Stimulated activated CD4-positive, alpha-beta T cell treated with anti-CD3 and anti-CD28 coated beads, Interleukin-1b, Interleukin-23, amount 100 ng/mL, for 24 hours (primary cell): ENCODE measurements at regions not wholly inside any gene's neighbourhood (a gene's known extent, or its start where the extent isn't known, plus 50 kb on each side); places are given as distances from the start of the nearest gene placed in this dataset.
"Not testable (repeated sequence)": the region's sequence is repeated elsewhere in the genome, so short reads cannot be mapped to it uniquely, and the experiment has no call there.

ENCODE experiments used
- DNase-seq, 4 experiments: peaks; one replicate each; pipeline ENCODE4 v3.0.0-alpha.2; 2020; ENCODE audit warnings: low read depth in 4 of 4, low spot score in 1 of 4

DNA sequence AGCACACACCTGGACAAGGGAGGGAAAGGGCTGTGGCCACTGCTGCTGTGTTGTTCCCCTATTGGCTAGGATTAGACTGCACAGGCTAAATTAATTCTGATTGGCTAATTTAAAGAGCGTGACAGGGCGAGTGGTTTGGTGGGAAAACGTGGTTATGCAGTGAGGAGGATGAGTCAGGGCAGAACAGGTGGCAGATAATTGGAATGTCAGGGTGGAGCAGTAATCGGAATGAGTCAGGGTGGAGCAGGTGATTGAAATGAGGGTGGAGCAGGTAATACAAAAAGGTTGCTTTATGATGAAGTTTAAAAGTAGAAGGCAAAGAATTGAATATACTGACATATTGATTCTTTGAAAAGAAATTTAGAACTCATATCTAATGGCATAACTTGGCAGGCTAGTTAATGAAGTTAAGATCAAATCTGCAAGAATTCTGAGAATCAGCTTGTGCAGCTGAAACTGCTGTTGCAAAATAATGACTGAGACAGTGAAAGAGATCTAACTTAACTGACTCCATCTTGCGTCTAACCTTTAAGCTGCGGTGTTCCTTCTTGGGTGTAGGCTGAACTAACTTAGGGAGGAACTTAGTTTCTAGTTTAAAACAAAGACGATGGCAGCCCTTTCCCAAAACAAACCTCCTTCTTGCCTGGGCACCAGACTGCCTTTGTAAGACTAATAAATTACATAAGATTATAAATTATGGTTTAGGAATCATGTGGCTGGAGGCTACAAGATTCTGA lies 174.3 kb downstream of the UTP18 start:
- no peak for DNase-seq

- no peak for DNase-seq
Measured at GRCh38 chr17:51435171-51435552, 174.8 kb downstream of the UTP18 start.

- no peak for DNase-seq
Measured at GRCh38 chr17:51435641-51436091, 175.3 kb downstream of the UTP18 start.

- DNase-seq: no peak
Measured at GRCh38 chr17:51439395-51440229, 179.3 kb downstream of the UTP18 start.

DNA sequence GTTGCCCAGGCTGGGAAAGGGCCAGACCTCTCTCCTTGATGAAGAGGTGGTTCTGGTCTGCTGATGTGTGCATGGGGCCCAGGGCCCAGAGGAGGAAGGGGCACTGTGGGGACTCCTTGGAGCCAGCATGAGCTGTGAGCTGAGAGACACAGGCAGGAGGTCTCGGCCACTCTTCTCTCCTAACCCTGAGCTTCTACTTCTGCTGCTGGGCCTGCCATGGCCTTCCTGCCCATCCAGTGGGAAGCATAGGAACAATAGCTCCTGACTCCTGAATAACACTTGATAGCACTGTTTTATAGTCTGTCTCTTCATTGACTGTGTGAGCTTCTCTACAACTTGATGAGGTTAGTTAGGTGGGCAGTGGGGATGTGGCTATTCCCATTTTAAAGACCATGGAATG lies 181.1 kb downstream of the UTP18 start:
- DNase-seq: no peak

GRCh38 chr17:51442088-51442865 lies 181.9 kb downstream of the UTP18 start:
- no peak for DNase-seq

DNA sequence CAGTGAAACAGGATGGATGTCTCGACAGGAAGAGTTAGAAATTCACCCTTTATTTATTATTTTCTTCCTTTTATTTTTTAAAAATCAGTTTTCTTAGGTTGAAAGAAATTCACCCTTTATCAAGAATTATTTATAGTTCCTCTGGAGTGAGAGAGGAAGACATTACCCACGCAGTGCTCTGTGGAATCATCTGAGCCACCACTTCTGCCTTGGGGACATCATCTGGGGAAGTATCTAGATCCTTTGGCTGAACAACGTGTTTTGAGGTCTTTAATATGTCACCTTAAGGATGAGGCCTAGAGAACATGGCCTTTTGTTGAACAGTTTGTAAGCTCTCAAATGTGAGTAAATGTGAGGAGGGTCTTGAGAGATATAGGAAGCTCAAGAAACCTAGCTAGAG lies 183.3 kb downstream of the UTP18 start:
- no peak for DNase-seq

GRCh38 chr17:51445946-51446345 lies 185.6 kb downstream of the UTP18 start:
- no peak for DNase-seq

GRCh38 chr17:51454456-51454978 lies 194.2 kb downstream of the UTP18 start:
- no peak for DNase-seq

GRCh38 chr17:51455211-51455610 lies 194.9 kb downstream of the UTP18 start:
- no peak for DNase-seq

DNA sequence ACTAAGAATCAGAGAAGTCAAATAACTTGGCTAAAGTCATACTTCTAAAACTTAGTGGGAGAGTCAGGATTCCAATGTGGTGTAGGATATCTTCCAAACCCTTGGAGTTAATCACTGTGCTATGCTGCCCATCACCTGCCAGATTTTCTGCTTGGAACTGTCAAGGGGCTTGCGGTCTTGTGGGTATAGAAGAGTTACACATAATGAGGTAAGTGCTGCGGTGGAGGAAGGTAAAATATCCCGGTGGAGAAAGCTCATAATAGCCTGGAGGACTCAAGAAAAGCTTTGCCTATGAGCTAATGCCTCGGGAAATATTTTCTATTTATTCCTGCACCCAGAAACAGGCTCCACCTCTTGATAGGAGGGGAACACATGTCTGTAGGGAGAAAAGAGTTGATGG lies 195.6 kb downstream of the UTP18 start:
- DNase-seq: no peak

- DNase-seq: no peak
Measured at GRCh38 chr17:51456942-51457341, 196.6 kb downstream of the UTP18 start.

DNA sequence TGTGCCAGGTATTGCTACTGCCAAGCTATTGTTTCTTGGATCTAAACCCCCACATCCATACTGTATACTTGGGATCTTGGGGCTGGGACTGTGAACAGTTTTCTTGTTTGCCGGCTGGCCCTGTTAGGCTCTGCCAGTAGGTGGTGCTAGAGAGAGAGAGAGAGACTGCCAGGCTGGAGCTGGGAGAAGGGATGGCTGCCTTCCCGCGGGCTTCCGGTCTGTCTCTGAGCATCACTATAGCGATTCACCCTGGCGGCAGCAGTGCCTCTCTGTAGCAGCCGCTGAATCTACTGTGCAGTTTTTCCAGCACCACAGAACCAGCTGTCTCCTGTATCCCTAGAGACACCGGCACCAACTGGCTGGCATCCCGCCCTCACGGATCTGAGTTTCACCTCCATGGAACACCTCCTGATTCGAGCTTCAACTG lies 201.2 kb downstream of the UTP18 start:
- DNase-seq: peak; percentile 12 to 32 (median 21)

DNA sequence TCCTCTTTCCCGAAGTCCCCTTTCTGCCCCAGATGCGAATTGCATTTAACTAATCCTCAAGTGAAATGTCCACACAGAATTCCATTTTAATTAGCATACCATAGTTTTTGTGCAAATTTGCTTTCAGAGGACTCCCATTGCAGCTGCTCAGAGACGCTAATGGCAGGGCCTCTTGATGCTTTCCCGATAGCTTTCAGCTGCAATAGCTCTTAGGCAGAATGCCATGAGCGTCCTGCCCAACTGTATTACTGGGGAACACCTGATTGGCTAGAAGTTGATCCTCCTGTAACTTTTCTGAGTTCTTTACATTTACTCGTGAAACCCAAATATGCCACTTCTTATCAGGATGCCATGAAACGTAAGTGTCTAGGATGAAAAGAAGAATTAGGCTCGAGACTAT lies 203.0 kb downstream of the UTP18 start:
- no peak for DNase-seq

DNA sequence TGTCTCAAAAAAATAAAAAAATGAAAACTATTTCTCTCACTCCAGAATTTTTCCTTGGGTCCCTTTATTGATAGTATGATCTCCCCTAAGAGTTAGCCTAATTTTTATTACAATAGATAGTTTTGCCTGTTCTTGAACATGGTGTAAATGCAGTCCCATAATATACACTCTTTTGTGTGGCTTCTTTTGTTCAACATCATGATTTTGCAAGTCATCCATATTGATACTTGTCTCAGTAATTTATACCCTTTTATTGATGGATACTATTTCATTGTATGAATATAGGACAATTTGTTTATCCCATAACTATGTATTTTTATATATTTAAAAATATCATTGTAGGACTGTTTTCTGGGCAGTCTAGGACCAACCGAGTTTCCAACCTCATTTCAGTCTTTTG lies 207.0 kb downstream of the UTP18 start:
- DNase-seq: no peak

GRCh38 chr17:51472670-51473205 lies 212.4 kb downstream of the UTP18 start:
- DNase-seq: no peak

DNA sequence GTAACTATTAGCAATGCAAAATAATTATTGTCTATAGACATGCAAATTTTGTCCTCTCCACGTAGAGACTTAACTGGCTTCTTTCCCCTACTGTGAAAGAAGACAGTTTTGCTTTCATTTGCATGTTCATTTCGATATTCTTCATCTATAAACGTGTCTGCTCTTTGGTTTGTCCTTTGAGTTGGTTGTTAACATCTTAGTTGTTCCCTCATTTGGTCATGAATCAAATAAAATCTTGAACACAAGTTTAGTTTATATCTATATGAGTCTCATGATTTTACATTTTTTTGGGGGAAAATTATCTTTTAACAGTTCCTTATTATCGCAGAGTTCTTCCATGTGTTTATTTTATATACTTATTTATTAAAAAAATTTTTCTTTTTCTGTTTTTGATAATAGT lies 214.4 kb downstream of the UTP18 start:
- no peak for DNase-seq

DNA sequence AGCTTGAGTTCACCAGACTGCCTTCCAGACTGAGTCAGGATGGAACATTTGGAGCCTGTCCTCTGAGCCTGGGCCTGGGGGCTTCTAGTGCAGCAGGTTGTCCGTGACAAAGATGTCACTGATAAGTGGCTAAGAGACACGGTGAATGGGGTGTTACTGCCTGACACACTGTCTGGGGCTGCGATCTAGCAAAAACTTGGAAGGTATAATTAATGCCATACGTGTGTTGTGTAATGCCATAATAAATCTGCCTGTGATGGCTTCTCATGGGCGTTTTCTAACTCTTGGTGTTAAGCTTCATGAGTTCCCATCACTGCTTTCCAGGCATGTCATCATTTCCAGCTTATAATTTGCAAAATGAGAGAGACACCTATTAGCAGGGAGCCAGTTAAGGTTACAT lies 215.4 kb downstream of the UTP18 start:
- no peak for DNase-seq

DNA sequence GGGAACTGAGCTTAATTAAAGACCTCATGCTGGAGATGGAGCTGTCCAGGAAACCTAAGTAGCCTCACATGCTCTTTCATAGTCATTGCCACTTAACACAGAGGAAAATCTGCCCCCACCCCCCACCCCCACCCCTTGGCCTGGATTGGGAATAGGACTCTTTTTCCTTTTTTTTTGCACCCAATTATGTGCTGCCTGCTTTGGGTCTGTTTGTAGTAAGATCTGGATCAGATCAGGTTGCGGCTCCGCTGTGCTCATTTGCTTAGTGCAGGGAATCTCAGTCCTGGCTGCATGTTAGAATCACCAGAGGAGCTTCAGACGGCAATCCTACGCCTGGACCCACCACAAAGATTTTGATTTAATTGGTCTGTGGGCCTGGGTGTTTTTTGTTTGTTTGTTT lies 219.0 kb downstream of the UTP18 start:
- no peak for DNase-seq

DNA sequence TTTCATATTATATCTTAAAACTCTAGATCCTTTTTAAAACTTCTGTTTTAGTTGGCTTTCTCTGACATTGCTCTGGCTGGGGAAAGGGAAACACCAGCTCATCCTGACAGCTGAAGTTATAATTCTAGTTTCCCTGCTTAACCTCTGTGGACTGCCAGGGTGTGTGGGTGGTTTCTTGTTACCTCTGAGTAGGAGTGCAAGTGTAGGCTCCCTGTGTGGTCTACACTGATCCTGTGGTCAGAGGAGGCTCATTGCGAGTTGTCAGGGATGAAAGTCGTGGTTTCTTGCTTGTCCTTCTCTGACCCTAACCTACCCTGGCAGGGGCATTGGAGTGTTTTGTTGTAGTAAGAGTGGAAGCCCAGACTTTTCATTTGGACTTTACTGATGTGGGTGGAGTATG lies 221.0 kb downstream of the UTP18 start:
- DNase-seq: no peak

DNA sequence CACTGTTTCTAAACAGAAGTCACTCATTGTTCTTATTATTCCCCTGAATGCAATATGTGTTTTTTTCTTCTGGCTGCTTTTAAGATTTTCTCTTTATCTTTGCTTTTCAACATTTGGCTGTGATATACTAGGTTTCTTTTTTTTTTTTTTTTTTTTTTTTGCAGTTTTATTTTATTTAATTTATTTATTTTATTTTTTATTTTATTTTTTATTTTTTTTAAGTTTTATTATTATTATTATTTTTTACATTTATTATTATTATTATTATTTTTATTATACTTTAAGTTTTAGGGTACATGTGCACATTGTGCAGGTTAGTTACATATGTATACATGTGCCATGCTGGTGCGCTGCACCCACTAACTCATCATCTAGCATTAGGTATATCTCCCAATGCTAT lies 221.9 kb downstream of the UTP18 start:
- not testable (repeated sequence) for DNase-seq
